ENCODE measurements at regions not wholly inside any gene's neighbourhood (a gene's known extent, or its start where the extent isn't known, plus 50 kb on each side); places are given as distances from the start of the nearest gene placed in this dataset.
"Not testable (repeated sequence)": the region's sequence is repeated elsewhere in the genome, so short reads cannot be mapped to it uniquely, and the experiment has no call there.

DNA sequence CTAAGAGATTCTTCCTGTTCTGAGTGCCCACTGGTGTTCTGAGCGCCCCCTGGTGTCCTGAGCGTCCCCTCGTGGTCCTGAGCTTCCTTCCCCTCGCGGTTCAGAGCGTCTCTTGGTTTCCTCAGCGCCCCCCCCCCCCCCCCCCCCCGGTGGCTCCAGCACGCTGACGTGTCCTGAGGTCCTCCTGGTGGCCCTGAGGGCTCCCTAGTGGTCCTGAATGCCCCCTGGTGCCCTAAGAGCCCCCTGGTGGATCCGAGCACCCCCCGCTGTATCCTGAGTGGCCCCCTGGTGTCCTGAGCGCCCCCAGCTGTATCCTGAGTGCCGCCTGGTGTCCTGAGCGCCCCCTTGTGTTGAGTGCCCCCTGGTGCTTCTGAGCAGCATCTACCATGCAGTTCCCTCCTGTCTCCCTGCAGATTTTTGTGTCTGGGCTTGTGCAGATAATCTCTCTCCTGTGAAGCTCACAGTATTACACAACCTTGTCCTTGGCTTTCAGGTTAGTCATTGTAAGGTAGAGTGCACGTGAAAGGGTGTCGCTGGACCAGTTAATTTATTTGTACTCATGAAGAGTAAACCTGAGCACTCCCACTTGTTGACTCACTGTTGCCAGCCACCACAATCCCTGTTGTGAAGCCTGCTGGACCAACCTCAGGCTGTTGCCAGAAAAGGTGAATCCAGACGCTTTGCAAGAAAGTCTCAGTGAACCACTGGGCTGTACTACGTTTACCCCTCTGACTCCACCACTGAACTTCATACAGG, 1168.4 kb downstream of the TMEM121 start:
- DNase-seq (ENCODE audit: low read depth in 2 of 2), result peak; percentile 37 to 71

DNA sequence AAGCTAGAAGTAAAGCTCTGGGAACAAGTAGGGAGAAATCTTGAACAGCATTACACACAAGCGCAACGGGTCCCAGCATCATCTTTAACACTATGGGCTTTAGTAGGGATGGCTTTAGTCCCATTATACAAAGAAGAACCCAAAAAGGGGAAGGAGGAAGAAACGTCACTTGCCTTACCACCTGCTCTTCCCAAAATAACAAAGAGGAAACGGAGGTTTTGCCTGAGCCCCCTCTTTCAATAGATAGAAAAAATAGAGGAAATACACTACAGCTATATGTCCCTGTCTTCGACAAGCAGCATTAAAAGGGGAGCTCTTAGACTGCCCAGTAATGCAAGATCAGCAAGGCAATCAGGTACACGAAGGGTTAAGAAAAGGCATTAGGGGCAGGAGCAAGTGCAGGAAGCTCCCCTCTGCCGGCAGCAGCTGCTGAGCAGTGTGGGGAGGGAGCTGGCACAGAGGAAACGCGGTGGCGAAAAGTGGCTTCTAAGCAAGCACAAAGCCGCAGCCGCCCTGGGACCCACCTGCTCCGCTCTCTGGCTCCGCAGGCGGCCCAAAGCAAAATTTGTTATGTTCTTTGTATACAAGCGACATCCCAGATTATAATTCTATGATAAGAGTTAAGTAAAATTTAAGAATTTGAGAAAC, 1172.4 kb downstream of the TMEM121 start:
- DNase-seq (ENCODE audit: low read depth in 2 of 2), result not testable (repeated sequence)

DNA sequence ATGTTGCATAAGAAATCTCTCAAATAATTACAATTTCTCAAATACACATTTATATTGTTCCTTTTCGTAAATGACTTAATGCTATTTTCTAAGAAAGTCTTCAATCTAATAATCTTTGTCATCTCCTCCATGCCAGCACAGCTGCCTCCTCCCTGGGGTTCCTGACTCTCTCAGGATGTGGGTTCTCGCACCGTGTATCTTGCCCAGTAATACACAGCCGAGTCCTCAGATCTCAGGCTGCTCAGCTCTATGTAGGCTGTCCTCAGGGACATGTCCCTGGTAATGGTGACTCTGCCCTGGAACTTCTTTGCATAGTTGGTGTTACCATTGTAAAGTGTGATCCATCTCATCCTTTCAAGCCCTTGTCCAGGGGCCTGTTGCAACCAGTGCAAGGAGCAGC, 1177.3 kb downstream of the TMEM121 start:
- not testable (repeated sequence) for DNase-seq (ENCODE audit: low read depth in 2 of 2)

DNA sequence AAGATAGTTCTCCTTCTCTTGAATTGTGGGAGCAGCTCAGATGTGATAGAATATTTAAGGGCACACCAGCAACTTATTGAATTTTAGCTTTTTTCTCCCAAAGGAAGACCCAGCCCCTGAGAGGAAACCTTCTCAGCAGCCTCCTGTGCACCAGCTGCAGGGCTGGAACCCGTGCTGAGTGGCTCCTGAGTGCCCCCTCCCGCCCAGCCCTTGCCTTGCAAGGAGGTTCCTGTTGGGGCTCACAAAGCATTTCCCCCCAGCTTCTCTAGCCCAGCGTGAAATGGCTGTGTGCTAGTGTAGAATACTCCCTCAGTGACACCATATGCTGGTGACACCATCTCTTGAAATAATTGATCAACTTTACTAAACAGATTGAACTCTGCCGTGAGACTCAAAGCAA, 1180.1 kb downstream of the TMEM121 start:
- not testable (repeated sequence) for DNase-seq (ENCODE audit: low read depth in 2 of 2)

DNA sequence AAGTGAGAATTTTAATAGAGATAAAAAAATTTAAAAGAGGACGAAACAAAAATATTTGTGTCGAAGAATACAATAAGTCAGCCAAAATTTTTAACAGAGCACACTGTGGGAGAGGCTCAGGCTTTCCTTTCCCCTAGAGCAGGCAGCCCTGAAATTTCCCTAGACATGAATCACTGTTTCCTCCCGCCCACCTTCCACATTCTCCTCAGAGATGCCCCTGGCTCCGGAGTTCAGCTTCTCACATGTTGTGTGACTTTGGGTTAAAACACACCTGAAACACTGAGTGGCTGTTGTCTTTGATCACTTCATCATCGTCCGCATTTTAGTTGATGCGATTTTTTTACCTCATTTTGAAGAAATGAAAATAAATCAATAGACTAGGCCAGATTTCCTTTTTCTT, 1183.8 kb downstream of the TMEM121 start:
- not testable (repeated sequence) for DNase-seq (ENCODE audit: low read depth in 2 of 2)

DNA sequence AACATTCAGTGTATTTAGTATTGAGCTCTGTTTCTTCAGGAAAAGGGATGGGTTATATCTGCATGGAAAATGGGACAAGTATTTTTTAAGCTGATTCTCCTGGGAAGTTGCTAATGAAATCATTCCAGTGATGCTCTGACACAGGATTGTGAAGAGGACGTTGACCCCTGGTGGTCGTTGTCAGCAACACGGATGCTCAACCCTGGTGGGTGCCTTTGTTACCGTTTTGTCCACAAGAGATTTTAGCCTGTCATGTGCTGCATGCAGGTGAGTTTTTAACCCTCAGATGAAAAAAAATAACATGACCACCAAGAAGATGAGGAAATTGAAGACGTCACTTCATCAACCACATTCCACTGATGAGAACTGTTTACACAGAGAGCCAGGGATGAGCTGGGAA, 1186.1 kb downstream of the TMEM121 start:
- DNase-seq (ENCODE audit: low read depth in 2 of 2), result not testable (repeated sequence)

DNA sequence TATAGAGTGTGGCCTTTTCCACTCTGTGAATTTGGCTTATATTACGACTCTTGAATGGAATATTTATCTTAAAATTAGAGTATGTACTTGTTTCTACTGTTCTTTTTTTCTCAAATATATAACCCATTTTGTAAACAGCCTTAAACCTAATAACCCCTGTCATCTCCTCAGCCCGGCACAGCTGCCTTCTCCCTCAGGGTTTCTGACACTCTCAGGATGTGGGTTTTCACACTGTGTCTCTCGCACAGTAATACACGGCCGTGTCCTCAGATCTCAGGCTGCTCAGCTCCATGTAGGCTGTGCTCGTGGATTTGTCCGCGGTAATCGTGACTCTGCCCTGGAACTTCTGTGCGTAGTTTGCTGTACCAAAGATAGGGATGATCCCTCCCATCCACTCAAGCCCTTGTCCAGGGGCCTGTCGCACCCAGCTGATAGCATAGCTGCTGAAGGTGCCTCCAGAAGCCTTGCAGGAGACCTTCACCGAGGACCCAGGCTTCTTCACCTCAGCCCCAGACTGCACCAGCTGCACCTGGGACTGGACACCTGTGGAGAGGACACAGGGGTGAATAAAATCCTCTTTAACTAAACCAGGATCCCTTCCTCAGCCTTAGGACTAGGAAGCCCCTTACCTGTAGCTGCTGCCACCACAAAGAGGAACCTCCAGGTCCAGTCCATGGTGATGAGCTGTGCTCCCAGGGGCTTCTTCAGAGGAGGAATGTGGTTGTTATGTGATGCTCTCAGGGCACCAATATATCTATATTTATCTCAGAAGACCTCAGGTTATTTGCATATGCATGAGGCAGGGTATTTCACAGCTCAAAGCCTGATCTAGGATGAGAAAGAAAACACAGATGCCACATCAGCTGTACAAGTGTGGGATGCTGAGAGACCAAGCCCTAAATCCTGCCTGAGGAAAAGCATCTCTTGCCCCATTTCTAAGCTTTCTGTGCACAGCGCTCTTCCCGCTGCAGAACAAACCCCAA, 1188.4 kb downstream of the TMEM121 start:
- DNase-seq (ENCODE audit: low read depth in 2 of 2), result not testable (repeated sequence)

DNA sequence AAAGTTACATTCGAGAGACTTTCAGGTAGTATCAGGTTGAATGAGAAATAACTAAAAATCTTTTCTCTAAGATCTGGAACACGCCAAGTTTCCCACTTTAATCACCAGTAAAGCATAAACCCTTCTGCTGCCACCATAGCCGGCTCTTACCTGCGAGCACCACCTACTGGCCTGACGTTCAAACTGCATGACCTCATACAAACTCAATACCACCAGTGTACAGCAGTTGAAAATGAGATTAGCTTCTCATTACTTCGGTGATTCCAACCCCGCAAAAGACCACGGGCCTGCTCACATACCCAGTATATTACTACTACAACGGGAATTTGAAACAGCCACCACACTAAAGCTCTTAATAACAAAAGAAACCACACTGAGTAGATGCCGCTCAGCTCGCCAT, 1191.2 kb downstream of the TMEM121 start:
- not testable (repeated sequence) for DNase-seq (ENCODE audit: low read depth in 2 of 2)

DNA sequence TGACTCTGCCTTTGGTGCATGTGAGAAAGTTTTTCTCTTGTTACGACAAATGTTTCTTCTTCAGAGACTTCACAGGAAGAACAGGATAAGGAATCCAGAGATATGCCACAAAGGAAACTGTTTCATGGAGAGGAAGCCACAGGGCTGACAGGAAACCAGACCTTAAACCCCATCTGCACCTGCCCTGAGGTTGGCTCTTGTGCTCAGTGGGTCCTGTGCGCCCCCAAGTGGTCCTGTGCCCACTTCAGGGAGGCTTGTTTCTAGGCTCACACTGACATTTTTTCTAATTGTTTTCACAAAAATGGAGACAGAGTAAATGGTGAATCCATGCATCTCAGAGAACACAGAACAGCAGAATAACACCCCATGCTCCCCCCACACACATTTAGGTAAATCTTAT, 1193.5 kb downstream of the TMEM121 start:
- DNase-seq (ENCODE audit: low read depth in 2 of 2), result not testable (repeated sequence)

DNA sequence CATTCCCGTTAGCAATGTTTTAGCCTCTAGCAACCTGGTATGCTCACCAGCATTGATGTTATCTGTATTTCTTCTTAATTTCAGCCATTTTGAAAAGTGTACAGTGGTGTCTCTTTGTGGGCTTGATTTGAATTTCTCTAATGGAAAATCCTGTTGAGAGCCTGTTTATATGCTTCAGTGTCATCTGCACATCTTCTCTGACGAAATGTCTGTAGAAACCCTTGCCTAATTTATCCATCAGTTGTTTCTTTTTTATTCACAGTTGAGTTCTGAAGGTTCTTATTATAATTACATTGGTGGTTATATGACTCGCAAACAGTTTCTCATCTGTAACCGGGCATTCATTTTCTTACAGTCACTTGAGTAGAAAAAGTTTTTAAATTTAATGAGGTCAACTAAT, 1195.5 kb downstream of the TMEM121 start:
- not testable (repeated sequence) for DNase-seq (ENCODE audit: low read depth in 2 of 2)

DNA sequence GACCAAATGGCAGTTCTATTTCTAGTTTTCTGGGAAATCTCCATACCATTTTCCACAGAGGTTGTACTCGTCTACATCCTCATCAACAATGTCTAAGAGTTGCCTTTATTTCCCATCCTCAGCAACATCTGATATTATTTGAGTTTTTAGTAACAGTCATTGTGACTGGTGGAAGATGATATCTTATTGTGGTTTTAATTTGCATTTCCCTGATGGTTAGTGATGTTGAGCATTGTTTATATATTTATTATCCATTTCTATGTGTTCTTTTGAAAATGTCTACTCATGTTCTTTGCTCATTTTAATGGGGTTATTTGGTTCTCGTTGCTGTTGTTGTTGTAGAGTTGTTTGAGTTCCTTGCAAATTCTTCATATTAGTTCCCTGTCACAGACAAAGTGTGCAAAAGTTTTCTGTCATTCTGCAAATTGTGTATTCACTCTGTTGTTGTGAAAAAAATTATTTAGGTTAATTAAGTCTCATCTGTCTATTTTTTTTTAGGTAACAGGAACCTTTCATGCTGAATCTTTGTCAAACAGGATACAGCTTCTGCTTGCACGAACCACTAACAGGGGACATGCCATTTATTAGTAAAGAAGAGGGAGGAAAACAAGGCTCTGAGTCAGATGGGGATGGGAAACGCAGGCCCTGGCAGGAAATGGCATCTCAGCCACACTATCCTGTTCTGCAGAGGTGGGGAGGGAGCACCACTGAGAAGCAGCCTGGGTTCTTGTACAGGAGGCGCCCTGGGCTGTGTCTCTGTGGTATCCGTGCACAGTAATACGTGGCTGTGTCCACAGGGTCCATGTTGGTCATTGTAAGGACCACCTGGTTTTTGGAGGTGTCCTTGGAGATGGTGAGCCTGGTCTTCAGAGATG, 1196.7 kb downstream of the TMEM121 start:
- DNase-seq (ENCODE audit: low read depth in 2 of 2), result not testable (repeated sequence)

DNA sequence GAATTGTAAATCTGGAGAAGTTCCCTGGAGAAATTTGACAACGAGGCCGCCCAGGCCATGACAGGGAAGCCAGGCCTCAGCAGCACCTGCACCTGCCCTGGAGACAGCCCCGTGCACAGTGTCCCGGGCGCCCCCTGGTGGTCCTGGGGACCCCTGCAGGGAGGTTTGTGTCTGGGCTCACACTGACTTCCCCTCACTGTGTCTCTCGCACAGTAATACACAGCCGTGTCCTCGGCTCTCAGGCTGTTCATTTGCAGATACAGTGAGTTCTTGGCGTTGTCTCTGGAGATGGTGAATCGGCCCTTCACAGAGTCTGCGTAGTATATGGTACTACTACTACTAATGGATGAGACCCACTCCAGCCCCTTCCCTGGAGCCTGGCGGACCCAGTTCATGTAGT, 1201.6 kb downstream of the TMEM121 start:
- DNase-seq (ENCODE audit: low read depth in 2 of 2), result not testable (repeated sequence)

DNA sequence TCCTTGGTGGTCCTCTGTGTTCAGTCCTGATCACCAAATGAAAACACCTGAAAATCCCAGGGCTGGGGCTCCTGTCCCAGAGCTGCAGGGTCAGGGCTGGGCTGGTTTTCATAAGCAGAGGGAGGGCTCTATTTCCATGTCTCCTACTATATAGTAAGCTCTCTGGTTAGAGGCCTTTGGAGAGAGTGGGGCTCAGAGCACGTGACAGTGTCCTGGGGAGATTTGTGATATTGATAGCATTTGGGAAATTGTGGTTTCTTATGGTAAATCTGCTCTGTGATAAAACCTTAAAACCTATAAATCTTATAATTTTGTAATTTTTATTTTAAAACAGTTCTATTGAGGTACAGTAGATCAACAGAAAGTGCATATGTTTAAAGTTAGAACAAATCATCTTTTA, 1202.2 kb downstream of the TMEM121 start:
- no peak for DNase-seq (ENCODE audit: low read depth in 2 of 2)

DNA sequence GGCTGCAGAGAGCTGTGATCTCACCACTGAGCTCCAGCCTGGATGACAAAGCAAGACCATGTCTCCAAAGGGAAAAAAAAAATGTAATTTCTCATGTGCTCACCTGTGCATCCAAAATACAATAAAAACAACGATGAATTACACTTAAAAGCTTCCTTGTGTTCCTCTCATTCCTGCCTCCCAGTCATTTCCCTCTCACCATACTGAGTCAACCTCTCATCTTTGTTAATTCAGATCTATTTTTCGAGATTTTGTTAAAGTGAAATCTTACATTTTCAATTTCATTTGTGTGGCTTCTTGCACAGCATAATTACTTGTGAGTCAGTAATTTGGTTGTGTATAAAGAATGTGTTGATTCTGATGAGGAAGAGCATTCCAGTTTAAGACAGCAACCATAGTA, 1203.2 kb downstream of the TMEM121 start:
- DNase-seq (ENCODE audit: low read depth in 2 of 2), result no peak

DNA sequence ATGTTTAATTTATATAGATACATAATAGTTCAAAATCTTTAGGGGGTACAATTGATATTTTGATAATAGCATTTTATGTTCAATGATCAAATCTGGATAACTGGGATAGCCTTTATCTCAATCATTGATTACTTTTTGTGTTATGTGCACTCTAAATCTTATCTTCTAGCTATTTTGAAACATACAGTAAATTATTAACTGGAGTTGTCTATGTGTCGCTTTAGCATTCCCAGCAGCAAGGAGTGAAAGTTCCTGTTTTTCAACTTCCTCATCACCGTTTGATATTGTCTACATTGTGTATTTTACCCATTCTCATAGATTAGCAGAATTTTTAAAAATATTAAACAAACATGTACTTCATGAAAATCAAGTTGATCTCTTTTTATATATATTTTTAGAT, 1207.4 kb downstream of the TMEM121 start:
- DNase-seq (ENCODE audit: low read depth in 2 of 2), result no peak

DNA sequence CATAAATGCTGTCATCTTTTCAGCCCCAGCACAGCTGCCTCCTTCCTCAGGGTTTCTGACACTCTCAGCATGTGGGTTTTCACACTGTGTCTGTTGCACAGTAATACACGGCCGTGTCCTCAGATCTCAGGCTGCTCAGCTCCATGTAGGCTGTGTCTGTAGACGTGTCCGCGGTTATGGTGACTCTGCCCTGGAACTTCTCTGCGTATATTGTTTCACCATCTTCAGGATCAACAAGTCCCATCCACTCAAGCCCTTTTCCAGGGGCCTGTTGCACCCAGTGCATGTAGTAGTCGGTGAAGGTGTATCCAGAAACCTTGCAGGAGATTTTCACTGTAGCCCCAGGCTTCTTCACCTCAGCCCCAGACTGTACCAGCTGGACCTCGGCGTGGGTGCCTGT, 1210.6 kb downstream of the TMEM121 start:
- DNase-seq (ENCODE audit: low read depth in 2 of 2), result peak in 1 of 2 donors; percentile 15

DNA sequence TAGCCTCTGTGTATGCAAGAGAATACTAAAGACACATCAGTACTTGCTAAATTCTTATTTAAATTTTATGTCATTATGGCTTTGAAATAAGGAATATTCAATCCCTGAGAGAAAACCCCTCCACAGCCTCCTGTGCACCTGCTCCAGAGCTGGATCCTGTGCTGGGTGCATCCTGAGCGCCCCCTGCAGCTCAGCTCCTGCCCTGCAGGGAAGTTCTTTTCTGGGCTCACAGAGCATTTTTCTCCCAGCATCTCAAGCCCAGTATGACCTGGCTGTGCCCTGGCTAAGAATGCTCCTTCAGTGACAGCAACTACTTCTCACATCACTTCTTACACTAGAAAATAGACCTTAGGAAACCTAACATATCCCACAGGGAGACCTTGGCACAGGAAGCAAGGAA, 1211.7 kb downstream of the TMEM121 start:
- peak in 1 of 2 donors; percentile 18 for DNase-seq (ENCODE audit: low read depth in 2 of 2)

DNA sequence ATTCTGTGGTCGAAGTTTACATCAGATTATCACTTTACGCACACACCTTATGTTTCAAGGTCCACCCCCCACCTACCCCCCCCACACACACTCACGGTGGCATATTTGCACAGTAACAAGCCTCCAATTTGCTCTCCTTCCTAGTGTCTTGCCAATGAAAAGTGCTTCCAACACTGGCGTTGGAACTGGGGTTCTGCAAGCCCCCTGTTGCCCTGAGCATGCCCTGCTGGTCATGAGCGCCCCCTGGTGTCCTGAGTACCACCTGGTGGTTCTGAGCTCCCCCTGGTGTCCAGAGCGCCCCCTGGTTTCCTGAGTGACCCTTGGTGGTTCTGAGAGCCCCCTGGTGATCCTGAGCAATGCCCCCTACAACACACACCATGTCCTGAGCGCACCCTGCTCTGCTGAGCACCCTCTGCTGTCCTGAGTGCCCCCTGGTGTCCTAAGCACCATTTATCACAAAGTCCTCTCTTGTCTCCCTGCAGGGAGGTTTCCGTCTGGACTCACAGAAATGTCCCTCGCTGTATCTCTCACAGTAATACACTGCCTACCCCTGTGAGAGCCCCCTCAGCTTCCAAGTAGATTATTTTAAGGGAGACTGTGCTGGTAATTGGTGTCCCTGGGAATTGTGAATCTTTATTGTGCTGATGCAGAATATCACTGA, 1212.3 kb downstream of the TMEM121 start:
- DNase-seq (ENCODE audit: low read depth in 2 of 2), result not testable (repeated sequence)

DNA sequence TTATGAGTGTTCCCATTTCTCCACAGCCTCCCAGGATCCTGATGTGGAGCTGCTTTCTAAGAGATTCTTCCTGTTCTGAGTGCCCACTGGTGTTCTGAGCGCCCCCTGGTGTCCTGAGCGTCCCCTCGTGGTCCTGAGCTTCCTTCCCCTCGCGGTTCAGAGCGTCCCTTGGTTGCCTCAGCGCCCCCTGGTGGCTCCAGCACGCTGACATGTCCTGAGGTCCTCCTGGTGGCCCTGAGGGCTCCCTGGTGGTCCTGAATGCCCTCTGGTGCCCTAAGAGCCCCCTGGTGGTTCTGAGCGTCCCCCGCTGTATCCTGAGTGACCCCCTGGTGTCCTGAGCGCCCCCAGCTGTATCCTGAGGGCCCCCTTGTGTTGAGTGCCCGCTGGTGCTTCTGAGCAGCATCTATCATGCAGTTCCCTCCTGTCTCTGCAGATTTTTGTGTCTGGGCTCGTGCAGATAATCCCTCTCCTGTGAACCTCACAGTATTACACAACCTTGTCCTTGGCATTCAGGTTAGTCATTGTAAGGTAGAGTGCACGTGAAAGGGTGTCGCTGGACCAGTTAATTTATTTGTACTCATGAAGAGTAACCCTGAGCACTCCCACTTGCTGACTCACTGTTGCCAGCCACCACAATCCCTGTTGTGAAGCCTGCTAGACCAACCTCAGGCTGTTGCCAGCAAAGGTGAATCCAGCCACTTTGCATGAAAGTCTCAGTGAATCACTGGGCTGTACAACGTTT, 1214.9 kb downstream of the TMEM121 start:
- peak in 1 of 2 donors; percentile 71 for DNase-seq (ENCODE audit: low read depth in 2 of 2)
